ENCODE measurements at regions not wholly inside any gene's neighbourhood (a gene's known extent, or its start where the extent isn't known, plus 50 kb on each side); places are given as distances from the start of the nearest gene placed in this dataset.
"Not testable (repeated sequence)": the region's sequence is repeated elsewhere in the genome, so short reads cannot be mapped to it uniquely, and the experiment has no call there.

DNA sequence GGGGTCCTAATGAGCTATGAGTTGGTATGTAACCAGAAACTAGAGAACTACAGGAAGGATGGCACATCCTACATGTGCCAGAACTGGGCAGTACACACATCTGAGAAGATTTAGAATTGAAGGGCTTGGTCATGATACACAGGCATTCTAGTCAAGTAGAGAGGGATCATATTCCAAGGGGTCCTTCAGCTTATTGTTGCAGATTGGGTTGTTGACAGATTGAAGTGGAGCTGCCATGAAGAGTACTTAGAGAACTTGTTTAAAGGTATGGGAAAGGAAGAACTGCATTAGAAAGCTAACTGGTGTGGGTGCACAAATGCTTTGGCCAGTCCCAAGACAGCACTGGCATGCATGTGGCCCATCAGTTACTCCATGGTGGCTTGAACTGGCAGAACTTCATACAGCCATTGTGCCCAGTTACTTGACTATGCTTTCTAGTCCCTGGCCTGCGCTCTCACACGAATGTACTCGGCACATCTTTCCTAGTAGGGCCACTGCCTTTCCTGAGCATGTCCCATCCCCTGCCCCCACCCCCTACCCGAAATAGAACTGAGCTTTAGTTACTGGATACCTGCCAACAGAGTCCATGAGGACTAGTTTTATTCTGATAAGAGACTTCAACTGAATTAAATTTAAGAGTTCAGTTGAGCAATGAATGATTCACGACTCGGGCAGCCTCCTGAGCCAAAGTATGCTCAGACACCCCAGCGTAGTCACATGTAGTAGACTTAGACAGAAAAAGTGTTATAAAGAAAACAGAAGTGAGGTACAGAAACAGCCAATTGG, 64.0 kb downstream of the CCNG2 start:
- DNase-seq (ENCODE audit: low read depth, low spot score) = no peak

DNA sequence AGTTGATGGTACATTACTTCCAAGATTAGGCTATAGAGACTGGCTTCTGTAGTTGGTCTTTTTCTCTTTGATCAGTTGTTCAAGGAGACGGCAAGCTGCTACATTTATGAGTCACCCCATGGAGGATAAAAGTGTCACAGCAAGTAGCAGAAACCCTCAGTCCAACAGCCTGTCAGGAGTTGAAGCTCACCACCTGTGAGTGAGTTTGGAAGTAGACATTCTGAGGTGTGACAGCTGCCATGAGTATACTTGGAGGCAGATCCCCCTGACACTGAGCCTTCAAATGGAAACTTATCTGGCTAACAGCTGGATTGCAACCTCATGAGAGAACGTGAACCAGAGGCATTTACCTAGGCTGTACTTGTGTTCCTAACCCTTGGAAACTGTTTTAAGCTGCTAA, 68.0 kb downstream of the CCNG2 start:
- no peak for DNase-seq (ENCODE audit: low read depth, low spot score)

DNA sequence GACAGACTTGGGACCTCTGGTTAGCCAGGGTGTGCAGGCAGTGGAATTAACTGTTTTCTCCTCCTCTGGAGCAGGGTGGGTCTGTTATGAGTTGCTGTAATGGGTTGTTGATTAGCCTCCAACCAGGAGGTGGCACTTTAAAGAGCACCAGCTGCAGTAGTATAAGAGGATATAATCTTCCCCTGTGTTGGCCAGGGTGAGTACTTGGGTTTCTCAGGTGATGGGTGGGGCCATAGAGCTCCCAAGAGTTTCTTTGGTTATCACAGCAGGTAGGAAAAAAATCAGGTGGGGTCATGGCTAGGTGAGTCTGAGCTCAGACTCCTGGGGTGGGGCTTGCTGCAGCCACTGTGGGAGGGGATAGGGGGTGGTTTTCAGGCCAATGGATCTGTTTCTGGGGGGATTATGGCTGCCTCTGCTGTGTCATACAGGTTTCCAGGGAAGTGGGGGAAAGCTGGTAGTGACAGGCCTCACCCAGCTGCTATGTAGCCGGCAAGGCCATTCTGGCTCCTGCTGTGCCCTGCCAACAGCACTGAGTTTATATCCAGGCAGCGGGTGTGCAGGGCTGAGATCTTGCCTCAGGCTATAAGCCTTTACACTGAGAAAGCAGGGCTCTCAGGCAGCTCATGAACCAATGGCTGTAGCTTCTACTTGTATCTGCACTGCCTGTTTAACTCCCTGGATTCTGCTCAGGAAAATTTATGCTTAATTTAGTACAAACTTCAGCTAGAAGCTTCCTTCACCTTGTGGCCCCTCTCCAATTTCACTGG, 70.1 kb downstream of the CCNG2 start:
- no peak for DNase-seq (ENCODE audit: low read depth, low spot score)

DNA sequence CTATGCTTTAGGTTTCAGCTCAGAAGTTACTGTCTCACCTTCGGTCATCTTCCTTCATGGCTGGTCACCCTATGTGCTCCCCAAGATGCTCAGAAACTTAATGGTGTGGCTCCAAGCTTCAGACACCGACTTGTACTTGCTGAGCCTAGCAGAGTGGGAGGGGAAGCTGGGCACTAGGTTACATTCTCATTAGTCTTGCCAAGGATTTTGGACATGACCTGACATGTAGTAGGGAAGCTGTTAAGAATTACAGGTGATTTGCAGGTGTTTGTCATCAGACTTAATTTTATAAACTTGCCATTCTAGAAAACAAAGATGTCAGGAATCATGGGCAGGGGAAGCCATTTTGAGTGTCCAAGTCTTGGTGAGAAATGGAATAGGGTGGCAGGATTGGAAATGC, 72.4 kb downstream of the CCNG2 start:
- no peak for DNase-seq (ENCODE audit: low read depth, low spot score)

DNA sequence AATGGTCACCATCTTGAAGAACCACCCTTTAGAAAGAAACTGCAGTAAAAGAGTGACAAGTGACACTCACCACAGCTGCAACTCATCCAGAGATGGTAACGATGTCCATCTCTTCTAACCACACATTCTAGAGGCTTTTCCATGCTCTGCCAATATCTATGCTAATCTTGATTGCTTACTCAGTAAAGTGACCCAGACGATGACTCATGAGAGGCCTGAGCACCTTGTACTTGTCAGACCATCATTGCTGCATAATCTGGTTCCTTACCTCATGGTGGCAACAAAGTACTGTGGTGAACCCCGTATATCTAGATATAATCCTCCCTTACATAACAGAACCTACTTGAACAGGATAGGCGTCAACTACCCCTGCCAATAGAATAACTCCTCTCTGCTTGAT, 75.6 kb downstream of the CCNG2 start:
- no peak for DNase-seq (ENCODE audit: low read depth, low spot score)

DNA sequence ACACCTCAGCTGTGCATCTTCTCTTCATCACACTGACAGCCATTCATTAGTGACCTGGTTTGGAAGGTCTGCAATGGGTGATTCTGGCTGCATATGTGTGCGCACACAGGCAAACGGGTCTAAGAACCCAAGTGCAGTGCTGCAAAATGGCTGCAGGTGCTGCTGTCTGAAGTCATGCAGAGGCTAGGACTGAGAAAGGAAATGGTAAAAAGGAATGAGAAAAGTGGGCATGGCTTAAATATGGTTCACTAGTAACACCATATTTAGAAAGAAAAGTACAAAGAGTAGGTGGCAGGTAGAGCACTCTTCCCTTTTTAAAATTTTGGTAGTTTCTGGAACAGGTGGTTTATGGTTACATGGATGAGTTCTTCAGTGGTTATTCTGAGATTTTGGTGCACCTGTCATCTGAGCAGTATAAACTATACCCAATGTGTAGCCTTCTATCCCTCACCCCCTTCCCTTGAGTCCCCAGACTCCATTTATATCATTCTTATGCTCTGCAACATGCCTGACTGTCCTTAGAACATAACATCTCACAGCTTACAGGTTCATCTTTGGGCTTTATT, 78.4 kb downstream of the CCNG2 start:
- no peak for DNase-seq (ENCODE audit: low read depth, low spot score)

DNA sequence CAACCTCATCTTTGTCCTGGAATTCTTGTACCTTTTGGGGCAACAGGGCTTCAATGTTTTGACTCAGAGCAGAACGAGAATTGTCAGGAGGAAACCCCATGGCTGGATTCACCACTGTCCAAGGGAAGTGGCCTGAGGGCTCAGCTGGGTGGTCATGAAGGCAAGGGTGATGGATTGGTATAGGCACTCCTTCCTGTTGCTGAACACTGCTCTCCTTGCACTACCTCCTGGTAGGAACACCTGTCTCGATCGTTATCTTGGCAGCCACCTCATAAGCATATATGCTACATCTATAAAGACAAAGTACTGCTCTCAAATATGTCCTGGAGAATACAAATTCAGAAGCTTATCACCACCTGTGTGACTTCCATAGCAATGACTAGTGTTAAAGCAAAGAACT, 79.8 kb downstream of the CCNG2 start:
- DNase-seq (ENCODE audit: low read depth, low spot score) = no peak

DNA sequence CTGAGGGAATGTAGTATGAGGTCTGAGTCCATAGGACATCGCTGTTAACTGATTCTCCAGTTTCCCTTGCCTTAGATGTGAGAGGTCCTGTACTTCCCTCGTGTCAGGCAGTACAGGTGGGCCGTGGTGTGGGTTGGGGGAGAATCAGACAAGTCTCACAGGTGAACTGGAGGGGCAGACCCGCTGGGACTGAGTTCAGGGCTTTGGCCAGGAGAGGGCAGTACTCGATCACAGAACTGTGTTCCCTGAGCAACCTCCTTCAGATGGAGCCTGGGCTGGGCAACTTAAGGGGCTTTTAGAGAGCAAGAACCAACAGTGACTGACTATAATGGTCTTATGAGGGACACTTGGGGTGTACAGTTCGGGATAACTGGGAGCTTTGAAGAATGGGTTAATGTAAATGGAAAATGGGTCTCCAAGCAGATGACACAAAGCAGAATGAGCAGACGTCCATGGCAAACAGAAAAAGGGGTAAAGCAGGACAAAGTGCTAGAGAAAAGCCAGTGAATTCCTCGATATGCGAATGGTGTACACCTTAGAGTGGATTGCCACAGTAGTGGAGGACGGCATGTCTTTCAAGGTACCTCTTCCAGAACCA, 83.6 kb downstream of the CCNG2 start:
- peak; percentile 25 for DNase-seq (ENCODE audit: low read depth, low spot score)

DNA sequence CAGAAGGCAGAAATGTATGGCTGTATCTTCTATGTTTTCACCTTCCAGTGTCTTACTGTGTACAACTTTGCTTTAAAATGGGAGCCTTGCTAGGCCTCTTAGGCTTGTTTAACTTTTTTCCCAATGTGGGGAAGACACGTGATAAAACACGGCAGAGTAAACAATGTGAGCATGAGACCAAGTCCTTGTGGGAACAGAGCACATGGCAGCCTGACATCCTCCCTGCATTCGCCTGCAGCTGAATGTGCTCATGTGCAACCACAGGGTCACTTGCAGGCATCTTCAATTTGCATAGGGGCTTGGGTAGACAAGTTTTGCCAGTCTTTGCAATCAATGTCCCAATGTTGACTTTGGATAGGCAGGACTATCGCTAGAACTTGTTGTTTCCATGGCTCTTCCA, 91.8 kb downstream of the CCNG2 start:
- no peak for DNase-seq (ENCODE audit: low read depth, low spot score)

DNA sequence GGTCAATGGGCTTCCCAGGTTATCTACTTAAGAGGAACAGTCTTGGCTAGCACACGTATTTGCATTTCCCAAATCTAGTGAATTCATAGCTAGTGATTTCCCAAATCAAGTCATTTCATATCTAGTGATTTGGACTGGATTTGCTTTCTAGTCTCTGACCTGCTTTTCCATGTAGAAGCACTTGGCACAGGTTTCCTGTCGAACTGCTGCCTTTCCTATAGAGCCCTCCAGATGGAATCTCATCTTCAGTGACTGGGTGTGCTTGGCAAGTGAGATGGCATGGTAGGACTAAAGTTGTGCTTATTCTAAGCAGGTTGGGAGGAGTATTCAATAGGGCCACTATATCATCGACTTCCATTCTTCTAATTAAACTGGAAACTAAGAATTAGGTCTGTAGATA, 94.7 kb downstream of the CCNG2 start:
- no peak for DNase-seq (ENCODE audit: low read depth, low spot score)

DNA sequence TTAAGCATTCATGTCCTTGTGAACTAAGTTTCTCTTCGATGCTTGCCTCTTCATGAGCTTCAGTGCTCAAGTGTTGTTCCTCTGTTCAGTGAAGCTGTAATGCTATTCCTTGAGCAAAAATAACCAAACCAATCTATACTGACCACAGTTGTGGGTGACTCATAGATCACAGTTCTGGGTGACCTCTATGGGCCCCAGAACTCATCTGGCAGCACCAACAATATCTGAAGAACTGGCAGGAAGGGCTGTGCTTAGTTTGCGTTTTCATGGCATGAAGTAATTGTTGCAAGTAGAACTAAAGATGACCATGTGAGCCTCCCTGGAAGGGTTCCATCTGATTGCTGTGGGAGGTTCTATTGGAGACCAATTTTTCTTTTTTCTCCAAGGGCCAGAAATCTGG, 106.2 kb downstream of the CCNG2 start:
- no peak for DNase-seq (ENCODE audit: low read depth, low spot score)

DNA sequence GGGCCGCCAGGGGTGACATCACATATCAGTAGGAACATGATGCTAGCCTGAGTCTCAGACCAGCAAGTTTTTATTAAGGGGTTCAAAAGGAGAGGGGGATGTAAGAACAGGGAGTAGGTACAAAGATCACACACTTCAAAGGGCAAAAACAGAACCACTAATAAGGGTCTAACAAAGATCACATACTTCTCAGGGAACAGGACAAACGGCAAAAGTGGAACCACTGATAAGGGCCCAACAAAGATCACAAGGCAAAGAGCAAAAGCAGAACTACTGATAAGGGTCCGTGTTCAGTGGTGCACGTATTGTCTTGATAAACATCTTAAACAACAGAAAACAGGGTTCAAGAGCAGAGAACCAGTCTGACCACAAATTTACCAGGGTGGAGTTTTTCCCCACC, 107.0 kb downstream of the CCNG2 start:
- DNase-seq (ENCODE audit: low read depth, low spot score) = not testable (repeated sequence)

DNA sequence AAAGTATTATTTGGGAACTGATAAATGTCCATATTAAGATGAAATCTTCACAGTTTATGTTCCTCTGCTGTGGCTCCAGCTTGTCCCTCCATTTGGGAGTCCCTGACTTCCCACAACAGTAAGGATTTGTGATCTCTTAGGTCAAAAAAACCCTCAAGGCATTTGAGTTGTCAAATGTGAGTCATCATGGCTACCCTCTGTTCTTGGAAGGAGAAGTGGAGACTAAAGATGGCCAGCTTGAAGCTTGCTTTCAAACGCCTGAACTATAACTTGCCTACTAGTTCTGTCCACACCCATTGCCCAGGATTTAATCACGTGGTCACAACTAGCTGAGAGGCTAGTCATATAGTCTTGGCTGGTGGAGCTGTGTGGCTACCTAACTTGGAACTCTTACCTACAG, 107.8 kb downstream of the CCNG2 start:
- DNase-seq (ENCODE audit: low read depth, low spot score) = no peak

DNA sequence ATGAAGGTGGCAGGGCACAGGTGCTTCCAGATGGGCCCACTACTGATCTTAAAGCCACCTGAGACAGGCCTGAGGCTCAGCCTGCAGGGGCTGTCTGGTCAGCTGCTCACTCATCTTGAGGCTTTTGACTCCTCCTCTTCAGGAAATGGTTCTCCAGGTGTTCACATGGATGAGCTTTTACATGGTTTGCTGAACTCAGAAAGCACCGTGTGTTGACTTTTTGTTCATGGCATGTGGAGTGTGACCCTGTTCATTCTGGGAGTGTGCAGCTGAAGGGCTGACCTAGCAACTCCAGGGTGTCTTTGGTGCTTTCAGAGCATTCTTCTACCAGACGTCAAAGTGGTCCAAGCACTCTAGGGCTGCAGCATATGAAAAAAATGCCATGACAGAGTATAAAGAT, 111.1 kb downstream of the CCNG2 start:
- no peak for DNase-seq (ENCODE audit: low read depth, low spot score)

DNA sequence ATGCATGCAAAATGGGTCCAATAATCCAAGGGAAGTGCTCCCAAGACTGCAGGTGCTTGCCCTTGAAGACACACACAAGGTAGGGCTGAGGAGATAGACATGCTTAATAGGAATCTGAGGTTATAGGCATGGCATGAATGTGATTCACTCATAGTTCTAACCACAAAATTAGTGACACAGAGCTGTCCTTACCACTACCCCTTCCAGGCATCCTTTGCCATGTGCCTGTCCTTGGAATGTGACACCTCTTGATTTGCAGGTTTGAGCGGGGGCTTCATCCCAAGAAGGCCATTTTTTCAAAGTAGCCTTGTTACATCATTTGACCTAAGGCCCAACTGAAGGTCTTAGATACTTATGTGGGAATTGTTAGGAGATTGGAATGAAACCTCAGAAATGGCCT, 112.5 kb downstream of the CCNG2 start:
- no peak for DNase-seq (ENCODE audit: low read depth, low spot score)

DNA sequence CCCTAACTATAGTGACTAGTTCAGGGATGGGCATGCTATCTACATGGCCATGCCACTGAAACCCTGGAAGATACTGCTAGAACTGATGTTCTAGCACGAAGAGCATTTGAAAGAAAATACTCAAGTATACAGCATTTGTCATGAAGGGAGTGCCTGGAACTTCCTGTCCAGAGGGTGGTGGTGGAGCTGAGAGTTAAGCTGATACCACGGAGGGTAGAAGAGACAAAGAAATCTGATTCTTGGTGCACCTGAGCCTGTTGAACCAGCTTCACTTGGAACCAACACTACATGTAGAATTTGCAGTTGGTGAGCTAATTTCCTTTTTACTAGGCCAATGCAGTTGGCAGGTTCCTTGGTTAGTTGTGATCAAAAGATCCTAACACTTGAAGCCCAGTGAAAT, 116.4 kb downstream of the CCNG2 start:
- no peak for DNase-seq (ENCODE audit: low read depth, low spot score)

DNA sequence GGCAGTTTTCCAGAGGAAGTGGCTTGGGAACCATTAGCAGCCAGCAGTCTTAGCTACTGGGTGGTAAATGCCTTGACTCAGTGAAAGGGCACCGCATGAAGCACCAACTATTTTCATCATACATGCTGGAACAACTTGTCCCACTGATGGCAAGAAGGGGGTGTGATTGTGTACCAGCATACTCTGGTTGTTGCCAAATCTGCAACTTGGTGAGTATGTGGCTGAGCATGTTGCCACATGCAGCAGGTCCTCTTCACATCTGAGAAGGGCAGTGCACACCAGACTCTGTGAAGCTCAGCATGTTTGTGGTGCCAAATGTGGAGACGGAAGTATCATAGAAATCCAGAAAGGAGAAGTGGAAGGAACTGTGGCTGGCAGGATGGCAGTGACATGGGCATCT, 122.1 kb downstream of the CCNG2 start:
- not testable (repeated sequence) for DNase-seq (ENCODE audit: low read depth, low spot score)

DNA sequence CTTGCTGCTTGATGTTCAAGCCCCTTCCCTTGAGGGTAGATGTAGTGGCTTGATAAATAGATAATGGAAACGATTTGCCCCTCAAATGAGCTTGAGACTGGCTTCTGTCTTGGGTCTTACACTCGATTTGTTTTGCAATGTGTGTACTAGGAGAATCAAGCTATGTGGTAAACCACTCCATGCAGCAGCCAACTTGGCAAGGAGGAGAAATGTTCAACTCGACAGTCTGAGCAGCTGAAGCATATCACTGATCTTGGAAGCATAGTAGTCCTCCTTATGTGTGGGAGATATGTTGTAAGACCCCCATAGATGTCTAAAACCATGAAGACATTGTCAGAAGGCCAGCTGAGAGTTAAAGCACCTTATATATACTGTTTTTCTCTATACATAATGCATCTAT, 125.3 kb downstream of the CCNG2 start:
- no peak for DNase-seq (ENCODE audit: low read depth, low spot score)

DNA sequence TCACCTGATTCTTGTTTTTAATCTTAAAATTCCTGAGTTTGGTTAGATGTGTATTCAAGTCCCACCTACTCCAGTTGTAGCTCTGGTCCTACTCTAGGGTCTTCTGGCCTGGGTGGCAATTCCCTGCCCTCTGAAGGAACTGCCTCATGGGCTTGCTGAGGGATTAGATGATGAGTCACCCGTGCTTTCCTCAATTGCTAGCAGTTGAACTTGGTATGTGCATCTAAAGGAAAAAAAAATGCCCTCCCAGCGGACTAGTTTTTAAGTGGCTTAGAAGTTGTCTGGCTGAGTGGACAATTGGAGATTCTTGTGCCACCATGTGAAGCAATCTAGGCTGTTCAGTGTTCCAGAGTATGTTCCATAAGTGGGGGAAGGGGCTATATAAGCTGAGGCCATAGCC, 127.0 kb downstream of the CCNG2 start:
- DNase-seq (ENCODE audit: low read depth, low spot score) = no peak

DNA sequence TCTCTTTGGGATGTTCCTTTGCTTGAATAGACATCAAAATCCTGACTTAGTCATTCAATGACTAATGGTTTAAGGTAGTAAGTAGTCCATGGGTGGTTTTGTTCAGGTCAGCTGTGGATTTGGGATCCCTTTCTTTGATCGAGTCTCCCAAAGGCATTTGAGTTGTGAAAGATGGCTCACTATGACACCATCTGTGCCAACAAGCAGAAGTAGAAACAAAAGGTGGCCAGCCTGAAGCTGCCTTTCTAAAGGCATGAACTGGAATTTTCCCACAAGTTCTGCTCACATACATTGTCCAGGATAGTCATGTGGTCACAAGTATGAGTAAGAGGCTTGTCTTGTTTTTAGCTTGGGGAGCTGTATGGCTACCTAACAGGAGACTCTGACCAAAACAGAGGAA, 129.9 kb downstream of the CCNG2 start:
- DNase-seq (ENCODE audit: low read depth, low spot score) = no peak

DNA sequence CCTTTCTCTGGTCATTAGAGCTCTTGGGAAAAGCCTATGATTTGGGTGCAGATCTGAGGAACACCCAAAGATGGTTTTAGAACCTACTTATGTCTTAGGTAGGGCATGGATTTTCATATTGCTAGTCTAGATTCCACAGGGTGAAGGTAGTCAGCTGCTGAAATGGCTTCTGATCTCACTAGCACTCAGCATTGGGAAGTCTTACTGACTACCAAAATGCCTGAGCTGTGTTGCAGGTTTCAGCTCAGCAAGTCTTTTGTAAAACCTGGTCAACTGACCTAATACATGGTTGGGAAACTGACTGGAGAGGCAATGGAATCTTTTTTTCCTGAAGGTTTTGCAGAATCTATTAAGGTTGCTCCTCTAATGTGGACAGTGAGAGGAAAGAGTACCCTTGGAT, 136.4 kb downstream of the CCNG2 start:
- DNase-seq (ENCODE audit: low read depth, low spot score) = no peak

DNA sequence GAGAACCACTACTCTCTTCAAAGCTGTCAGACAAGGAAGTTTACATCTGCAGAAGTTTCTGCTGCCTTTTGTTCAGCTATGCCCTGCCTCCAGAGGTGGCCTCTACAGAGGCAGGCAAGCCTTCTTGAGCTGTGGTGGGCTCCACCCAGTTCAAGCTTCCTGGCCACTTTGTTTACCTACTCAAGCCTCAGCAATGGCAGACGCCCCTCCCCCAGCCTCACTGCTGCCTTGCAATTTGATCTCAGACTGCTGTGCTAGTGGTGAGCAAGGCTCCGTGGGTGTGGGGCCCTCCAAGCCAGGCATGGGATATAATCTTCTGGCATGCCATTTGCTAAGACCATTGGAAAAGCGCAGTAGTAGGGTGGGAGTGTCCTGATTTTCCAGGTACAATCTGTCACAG, 144.0 kb downstream of the CCNG2 start:
- DNase-seq (ENCODE audit: low read depth, low spot score) = not testable (repeated sequence)

DNA sequence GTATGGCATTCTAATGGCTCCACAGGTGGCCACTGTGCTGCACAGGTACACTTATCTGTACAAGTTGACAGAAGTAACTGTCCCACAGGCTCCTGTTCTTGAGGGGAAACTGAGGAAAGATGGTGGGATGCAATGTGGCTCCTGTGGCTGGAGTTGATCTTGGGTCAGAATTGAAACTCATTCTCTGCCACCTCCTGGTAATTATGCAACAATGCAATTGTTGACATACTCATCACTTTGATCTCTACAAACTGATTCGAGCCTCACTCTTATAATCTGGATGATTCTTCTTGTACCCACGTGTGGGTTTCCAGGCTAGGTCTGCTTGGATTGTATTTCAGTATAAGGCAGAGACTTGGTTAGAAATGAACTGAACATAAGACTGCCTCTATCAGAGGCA, 148.8 kb downstream of the CCNG2 start:
- no peak for DNase-seq (ENCODE audit: low read depth, low spot score)
